ENCODE measurements at regions not wholly inside any gene's neighbourhood (a gene's known extent, or its start where the extent isn't known, plus 50 kb on each side); places are given as distances from the start of the nearest gene placed in this dataset.

DNA sequence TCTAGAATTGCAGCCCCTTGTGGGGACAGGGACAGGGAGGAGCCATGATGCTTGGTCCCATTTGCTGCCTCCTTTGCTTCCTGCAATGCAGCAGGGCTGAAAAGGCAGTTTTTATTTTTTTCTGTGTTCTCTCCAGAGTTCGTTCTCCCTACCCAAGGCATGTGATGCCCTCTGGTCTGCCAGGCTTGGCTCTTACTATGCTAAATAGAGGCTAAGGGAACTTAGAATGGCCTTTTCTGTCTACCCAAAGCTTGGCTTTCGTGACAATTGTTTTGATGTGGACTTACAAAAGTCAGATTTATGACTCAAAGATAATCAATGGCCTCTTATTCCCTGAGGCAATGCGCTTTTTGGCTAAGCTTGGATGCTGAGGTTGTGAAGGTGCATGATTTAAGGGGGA is 293.3 kb upstream of the TBL1XR1 start:
- TF ChIP-seq, protein P1, sequence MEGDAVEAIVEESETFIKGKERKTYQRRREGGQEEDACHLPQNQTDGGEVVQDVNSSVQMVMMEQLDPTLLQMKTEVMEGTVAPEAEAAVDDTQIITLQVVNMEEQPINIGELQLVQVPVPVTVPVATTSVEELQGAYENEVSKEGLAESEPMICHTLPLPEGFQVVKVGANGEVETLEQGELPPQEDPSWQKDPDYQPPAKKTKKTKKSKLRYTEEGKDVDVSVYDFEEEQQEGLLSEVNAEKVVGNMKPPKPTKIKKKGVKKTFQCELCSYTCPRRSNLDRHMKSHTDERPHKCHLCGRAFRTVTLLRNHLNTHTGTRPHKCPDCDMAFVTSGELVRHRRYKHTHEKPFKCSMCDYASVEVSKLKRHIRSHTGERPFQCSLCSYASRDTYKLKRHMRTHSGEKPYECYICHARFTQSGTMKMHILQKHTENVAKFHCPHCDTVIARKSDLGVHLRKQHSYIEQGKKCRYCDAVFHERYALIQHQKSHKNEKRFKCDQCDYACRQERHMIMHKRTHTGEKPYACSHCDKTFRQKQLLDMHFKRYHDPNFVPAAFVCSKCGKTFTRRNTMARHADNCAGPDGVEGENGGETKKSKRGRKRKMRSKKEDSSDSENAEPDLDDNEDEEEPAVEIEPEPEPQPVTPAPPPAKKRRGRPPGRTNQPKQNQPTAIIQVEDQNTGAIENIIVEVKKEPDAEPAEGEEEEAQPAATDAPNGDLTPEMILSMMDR (IDR thresholded peaks at IDR 0.05; ENCODE audit: low read depth, low read length, missing input control), result no peak
- TF ChIP-seq, protein P2, sequence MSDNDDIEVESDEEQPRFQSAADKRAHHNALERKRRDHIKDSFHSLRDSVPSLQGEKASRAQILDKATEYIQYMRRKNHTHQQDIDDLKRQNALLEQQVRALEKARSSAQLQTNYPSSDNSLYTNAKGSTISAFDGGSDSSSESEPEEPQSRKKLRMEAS (IDR thresholded peaks at IDR 0.05), result no peak
- no peak for TF ChIP-seq SP1 (IDR thresholded peaks at IDR 0.05)
